ENCODE measurements at regions not wholly inside any gene's neighbourhood (a gene's known extent, or its start where the extent isn't known, plus 50 kb on each side); places are given as distances from the start of the nearest gene placed in this dataset.

GRCh38 chr5:3695818-3696217, 100.2 kb downstream of the IRX1 start:
- TF ChIP-seq POLR2A (IDR thresholded peaks at IDR 0.05; ENCODE audit: low read depth), result no peak
- TF ChIP-seq, protein P1, sequence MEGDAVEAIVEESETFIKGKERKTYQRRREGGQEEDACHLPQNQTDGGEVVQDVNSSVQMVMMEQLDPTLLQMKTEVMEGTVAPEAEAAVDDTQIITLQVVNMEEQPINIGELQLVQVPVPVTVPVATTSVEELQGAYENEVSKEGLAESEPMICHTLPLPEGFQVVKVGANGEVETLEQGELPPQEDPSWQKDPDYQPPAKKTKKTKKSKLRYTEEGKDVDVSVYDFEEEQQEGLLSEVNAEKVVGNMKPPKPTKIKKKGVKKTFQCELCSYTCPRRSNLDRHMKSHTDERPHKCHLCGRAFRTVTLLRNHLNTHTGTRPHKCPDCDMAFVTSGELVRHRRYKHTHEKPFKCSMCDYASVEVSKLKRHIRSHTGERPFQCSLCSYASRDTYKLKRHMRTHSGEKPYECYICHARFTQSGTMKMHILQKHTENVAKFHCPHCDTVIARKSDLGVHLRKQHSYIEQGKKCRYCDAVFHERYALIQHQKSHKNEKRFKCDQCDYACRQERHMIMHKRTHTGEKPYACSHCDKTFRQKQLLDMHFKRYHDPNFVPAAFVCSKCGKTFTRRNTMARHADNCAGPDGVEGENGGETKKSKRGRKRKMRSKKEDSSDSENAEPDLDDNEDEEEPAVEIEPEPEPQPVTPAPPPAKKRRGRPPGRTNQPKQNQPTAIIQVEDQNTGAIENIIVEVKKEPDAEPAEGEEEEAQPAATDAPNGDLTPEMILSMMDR (IDR thresholded peaks at IDR 0.05), result no peak
- H3K4me1 ChIP-seq, result no peaks in the 10 kb centered on the region
- intact Hi-C loops (cut with DNase I), result no loop called here
- H3K36me3 ChIP-seq, result no peaks in the 10 kb centered on the region
- H3K9me3 ChIP-seq, result no peaks in the 10 kb centered on the region
- no peak for DNase-seq (ENCODE audit: extremely low spot score)
- H3K4me3 ChIP-seq, result no peak overlapping the region
- no peak overlapping the region for H3K27ac ChIP-seq (replicated peaks in 1 of 4)
- 79% methylated on average over 2 of the region's 2 CpGs for WGBS
- H3K27me3 ChIP-seq, result no peaks in the 10 kb centered on the region

DNA sequence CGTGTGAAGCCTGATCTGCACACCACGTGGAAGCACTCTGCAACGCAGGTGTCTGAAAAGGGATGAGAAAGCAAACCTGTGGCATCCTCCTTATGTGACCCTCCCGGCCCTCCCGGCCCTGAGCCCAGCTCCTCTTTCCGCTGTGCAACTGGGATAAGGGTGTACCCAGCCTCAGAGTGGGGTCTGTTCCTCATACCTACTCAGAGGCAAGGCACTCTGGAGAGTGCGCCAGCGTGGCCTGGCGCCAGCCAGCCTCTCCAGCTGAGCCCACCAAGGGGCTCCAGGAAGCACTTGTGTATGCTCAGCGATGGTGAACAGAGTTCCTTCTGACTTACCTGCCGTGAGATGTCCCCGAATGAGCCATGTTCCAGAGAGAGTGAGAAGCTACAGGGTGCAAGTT, 102.8 kb downstream of the IRX1 start:
- peak; percentile 85 for DNase-seq (ENCODE audit: extremely low spot score)
- intact Hi-C loops (cut with DNase I), result no loop called here
- Histone ChIP-seq H3K27me3 (no peaks in the 10 kb centered on the region), H3K4me1 (no peaks in the 10 kb centered on the region), H3K4me3 (no peak overlapping the region), H3K27ac (replicated peaks in 1 of 4) (no peak overlapping the region), H3K9me3 (no peaks in the 10 kb centered on the region), H3K36me3 (no peaks in the 10 kb centered on the region)
- TF ChIP-seq, protein P1 (IDR thresholded peaks at IDR 0.05), result no peak
- TF ChIP-seq EP300 (IDR thresholded peaks at IDR 0.05) (no peak), POLR2AphosphoS5 (IDR thresholded peaks at IDR 0.05) (no peak), POLR2A (IDR thresholded peaks at IDR 0.05; ENCODE audit: low read depth) (no peak)
- 84% methylated on average over 12 of the region's 12 CpGs for WGBS

DNA sequence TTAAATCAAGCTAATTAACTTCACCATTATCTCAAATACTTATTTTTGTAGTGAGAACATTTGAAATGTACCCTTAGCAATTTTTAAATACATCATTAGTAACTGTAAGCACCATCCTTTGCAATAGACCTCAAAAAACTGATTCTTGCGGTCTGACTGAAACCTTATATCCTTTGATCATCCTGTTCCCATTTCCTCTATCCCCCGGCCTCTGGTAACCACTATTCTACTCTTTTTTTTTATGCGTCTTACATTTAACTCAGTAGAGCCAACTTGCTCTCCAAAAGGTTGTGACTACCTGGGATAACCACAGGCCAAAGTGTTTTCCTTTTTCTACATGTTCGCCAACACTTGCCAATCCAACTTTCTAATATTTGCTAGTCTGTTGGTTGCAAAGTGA, 106.1 kb downstream of the IRX1 start:
- Histone ChIP-seq H3K4me1 (no peaks in the 10 kb centered on the region), H3K27ac (replicated peaks in 1 of 4) (no peak overlapping the region), H3K36me3 (no peaks in the 10 kb centered on the region), H3K27me3 (no peaks in the 10 kb centered on the region), H3K9me3 (no peaks in the 10 kb centered on the region), H3K4me3 (no peak overlapping the region)
- no peak for DNase-seq (ENCODE audit: extremely low spot score)
- intact Hi-C loops (cut with DNase I), result no loop called here
- 75% methylated on average over 4 of the region's 4 CpGs for WGBS
- TF ChIP-seq POLR2A (IDR thresholded peaks at IDR 0.05; ENCODE audit: low read depth) (no peak), POLR2AphosphoS5 (IDR thresholded peaks at IDR 0.05) (no peak), EP300 (IDR thresholded peaks at IDR 0.05) (no peak)
- TF ChIP-seq, protein P1 (IDR thresholded peaks at IDR 0.05), result no peak

DNA sequence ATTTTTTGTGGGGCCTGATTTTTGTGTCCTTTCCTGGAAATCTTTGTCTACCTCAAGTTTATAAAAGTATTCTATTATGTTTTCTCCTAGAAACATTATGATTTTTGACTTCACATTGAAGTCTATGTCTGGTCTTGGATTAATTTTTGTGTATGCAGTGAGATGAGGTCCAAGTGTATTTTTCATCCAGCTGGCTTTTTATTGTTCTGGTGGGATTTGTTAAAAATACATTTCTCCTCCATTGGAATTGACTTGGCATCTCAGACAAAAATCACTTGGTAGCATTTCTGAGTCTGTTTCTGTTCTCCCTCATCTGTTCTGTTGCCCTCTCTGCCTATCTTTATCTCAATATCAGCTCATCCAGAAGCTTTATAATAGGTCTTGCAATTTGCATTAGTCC, 109.0 kb downstream of the IRX1 start:
- no peak overlapping the region for H3K27ac ChIP-seq (replicated peaks in 1 of 4)
- intact Hi-C loops (cut with DNase I), result no loop called here
- no peaks in the 10 kb centered on the region for H3K36me3 ChIP-seq
- H3K4me1 ChIP-seq, result no peaks in the 10 kb centered on the region
- no peaks in the 10 kb centered on the region for H3K9me3 ChIP-seq
- no peak for DNase-seq (ENCODE audit: extremely low spot score)
- no peak for TF ChIP-seq POLR2A (IDR thresholded peaks at IDR 0.05; ENCODE audit: low read depth)
- TF ChIP-seq POLR2AphosphoS5 (IDR thresholded peaks at IDR 0.05), result no peak
- no peak for TF ChIP-seq EP300 (IDR thresholded peaks at IDR 0.05)
- TF ChIP-seq, protein P1 (IDR thresholded peaks at IDR 0.05), result no peak
- no peaks in the 10 kb centered on the region for H3K27me3 ChIP-seq
- H3K4me3 ChIP-seq, result no peak overlapping the region

GRCh38 chr5:3709068-3709716, 113.6 kb downstream of the IRX1 start:
- no peaks in the 10 kb centered on the region for H3K4me1 ChIP-seq
- H3K27ac ChIP-seq (replicated peaks in 1 of 4), result no peak overlapping the region
- no peak overlapping the region for H3K4me3 ChIP-seq
- H3K27me3 ChIP-seq, result peaks cover 0 to 5% (median 0%) of the 10 kb centered on the region in 4 donors
- TF ChIP-seq, protein P1 (IDR thresholded peaks at IDR 0.05), result no peak
- TF ChIP-seq EP300 (IDR thresholded peaks at IDR 0.05) (no peak), POLR2AphosphoS5 (IDR thresholded peaks at IDR 0.05) (no peak), POLR2A (IDR thresholded peaks at IDR 0.05; ENCODE audit: low read depth) (no peak)
- WGBS, result 59% methylated on average over 11 of the region's 11 CpGs
- no peaks in the 10 kb centered on the region for H3K36me3 ChIP-seq
- peak; percentile 79 for DNase-seq (ENCODE audit: extremely low spot score)
- H3K9me3 ChIP-seq, result no peaks in the 10 kb centered on the region
- intact Hi-C loops (cut with DNase I), result no loop called here
